ENCODE measurements at regions not wholly inside any gene's neighbourhood (a gene's known extent, or its start where the extent isn't known, plus 50 kb on each side); places are given as distances from the start of the nearest gene placed in this dataset.
"Not testable (repeated sequence)": the region's sequence is repeated elsewhere in the genome, so short reads cannot be mapped to it uniquely, and the experiment has no call there.

GRCh38 chr3:17877299-17877698, 134.9 kb upstream of the TBC1D5 start:
- Mint-ChIP-seq H3K4me3 (ENCODE audit: unreplicated experiment) (no peak overlapping the region), H3K9me3 (ENCODE audit: unreplicated experiment) (no peaks in the 10 kb centered on the region)
- TF ChIP-seq CTCF (IDR thresholded peaks at IDR 0.05): no peak

GRCh38 chr3:17874636-17875035, 132.2 kb upstream of the TBC1D5 start:
- Mint-ChIP-seq H3K4me3 (ENCODE audit: unreplicated experiment) (no peak overlapping the region), H3K27ac (ENCODE audit: unreplicated experiment) (no peak overlapping the region), H3K4me1 (ENCODE audit: unreplicated experiment) (no peaks in the 10 kb centered on the region), H3K9me3 (ENCODE audit: unreplicated experiment) (peaks cover 7% of the 10 kb centered on the region), H3K36me3 (ENCODE audit: unreplicated experiment) (no peaks in the 10 kb centered on the region), H3K27me3 (ENCODE audit: unreplicated experiment) (no peaks in the 10 kb centered on the region)
- TF ChIP-seq CTCF (IDR thresholded peaks at IDR 0.05): no peak
- no peak for DNase-seq (ENCODE audit: extremely low spot score, unreplicated experiment)

More at GRCh38 chr3:17877299-17877698, 134.9 kb upstream of the TBC1D5 start:
- Mint-ChIP-seq H3K27ac (ENCODE audit: unreplicated experiment) (no peak overlapping the region), H3K4me1 (ENCODE audit: unreplicated experiment) (no peaks in the 10 kb centered on the region), H3K27me3 (ENCODE audit: unreplicated experiment) (no peaks in the 10 kb centered on the region), H3K36me3 (ENCODE audit: unreplicated experiment) (no peaks in the 10 kb centered on the region)
- DNase-seq (ENCODE audit: extremely low spot score, unreplicated experiment): no peak

GRCh38 chr3:17872457-17872856, 130.0 kb upstream of the TBC1D5 start:
- no peak overlapping the region for H3K27ac Mint-ChIP-seq (ENCODE audit: unreplicated experiment)
- H3K4me1 Mint-ChIP-seq (ENCODE audit: unreplicated experiment): peaks cover 3% of the 10 kb centered on the region
- no peak for TF ChIP-seq CTCF (IDR thresholded peaks at IDR 0.05)
- no peak for DNase-seq (ENCODE audit: extremely low spot score, unreplicated experiment)
- H3K4me3 Mint-ChIP-seq (ENCODE audit: unreplicated experiment): no peak overlapping the region
- peaks cover 7% of the 10 kb centered on the region for H3K9me3 Mint-ChIP-seq (ENCODE audit: unreplicated experiment)
- no peaks in the 10 kb centered on the region for H3K27me3 Mint-ChIP-seq (ENCODE audit: unreplicated experiment)
- H3K36me3 Mint-ChIP-seq (ENCODE audit: unreplicated experiment): no peaks in the 10 kb centered on the region

GRCh38 chr3:17865631-17866030, 123.2 kb upstream of the TBC1D5 start:
- Mint-ChIP-seq H3K9me3 (ENCODE audit: unreplicated experiment) (peaks cover 15% of the 10 kb centered on the region), H3K4me1 (ENCODE audit: unreplicated experiment) (peaks cover 17% of the 10 kb centered on the region), H3K36me3 (ENCODE audit: unreplicated experiment) (peaks cover 16% of the 10 kb centered on the region), H3K4me3 (ENCODE audit: unreplicated experiment) (no peak overlapping the region), H3K27me3 (ENCODE audit: unreplicated experiment) (no peaks in the 10 kb centered on the region), H3K27ac (ENCODE audit: unreplicated experiment) (no peak overlapping the region)
- DNase-seq (ENCODE audit: extremely low spot score, unreplicated experiment): no peak
- TF ChIP-seq CTCF (IDR thresholded peaks at IDR 0.05): no peak

- DNase-seq (ENCODE audit: extremely low spot score, unreplicated experiment): no peak
- no peaks in the 10 kb centered on the region for H3K27me3 Mint-ChIP-seq (ENCODE audit: unreplicated experiment)
- TF ChIP-seq CTCF (IDR thresholded peaks at IDR 0.05): no peak
- H3K9me3 Mint-ChIP-seq (ENCODE audit: unreplicated experiment): peaks cover 29% of the 10 kb centered on the region
- peak overlapping the region; percentile 87 for H3K4me3 Mint-ChIP-seq (ENCODE audit: unreplicated experiment)
- H3K27ac Mint-ChIP-seq (ENCODE audit: unreplicated experiment): peak overlapping the region; percentile 91
- peaks cover 14% of the 10 kb centered on the region for H3K4me1 Mint-ChIP-seq (ENCODE audit: unreplicated experiment)
- peaks cover 20% of the 10 kb centered on the region for H3K36me3 Mint-ChIP-seq (ENCODE audit: unreplicated experiment)
These were observed 119.0 kb upstream of the TBC1D5 start for GRCh38 chr3:17861476-17861875.

GRCh38 chr3:17860840-17861471, 118.5 kb upstream of the TBC1D5 start:
- H3K4me3 Mint-ChIP-seq (ENCODE audit: unreplicated experiment): peak overlapping the region; percentile 87

More at GRCh38 chr3:17860840-17861471, 118.5 kb upstream of the TBC1D5 start:
- not testable (repeated sequence) for H3K27me3 Mint-ChIP-seq (ENCODE audit: unreplicated experiment); DNase-seq (ENCODE audit: extremely low spot score, unreplicated experiment)
- H3K36me3 Mint-ChIP-seq (ENCODE audit: unreplicated experiment): peaks cover 17% of the 10 kb centered on the region
- H3K27ac Mint-ChIP-seq (ENCODE audit: unreplicated experiment): peak overlapping the region; percentile 91
- peaks cover 14% of the 10 kb centered on the region for H3K4me1 Mint-ChIP-seq (ENCODE audit: unreplicated experiment)
- H3K9me3 Mint-ChIP-seq (ENCODE audit: unreplicated experiment): peaks cover 33% of the 10 kb centered on the region
